B cell (primary cell): ENCODE measurements at regions not wholly inside any gene's neighbourhood (a gene's known extent, or its start where the extent isn't known, plus 50 kb on each side); places are given as distances from the start of the nearest gene placed in this dataset.
A peak's percentile ranks its signal among the peaks of the same experiment; 100 is the strongest.

Source experiments
- ATAC-seq: fragments of 200-7000 bp; cut with Tn5 transposase; one replicate; pipeline ENCODE4 v1.10.0; 2021; ENCODE audit warnings: low read depth, mild to moderate bottlenecking, moderate number of reproducible peaks, moderate library complexity
- CTCF ChIA-PET: fragments of 350-600 bp; sonication (Branson Sonifier 250); formaldehyde crosslinking; loops from one replicate; lab custom pipeline; 2021; ENCODE audit warnings: antibody characterized with exemption, inconsistent platforms; lab: Charles Lee
- POLR2A ChIA-PET: fragments of 350-600 bp; sonication (Branson Sonifier 250); formaldehyde crosslinking; loops from one replicate; lab custom pipeline; 2021; ENCODE audit warnings: antibody characterized with exemption; lab: Charles Lee
- DNase-seq: peaks from one replicate; pipeline ENCODE4 v3.0.0; 2013
- H2AFZ ChIP-seq: 2 replicates; pipeline ENCODE4 v1.6.1; 2012; ENCODE audit warnings: mild to moderate bottlenecking, low read depth, low read length; ENCODE audit not compliant: insufficient read depth, poor library complexity, severe bottlenecking
- H3K27ac ChIP-seq, 2 donors: 1 replicate in 1 of 2; 2 replicates in 1 of 2; pipeline ENCODE4 v1.5.1; 2012 to 2013; ENCODE audit warnings: low read length in 2 of 2, mild to moderate bottlenecking in 2 of 2, moderate library complexity in 1 of 2
- H3K27me3 ChIP-seq, 4 experiments: fragments of 200-600 bp in 1 of 4; sonication (generic) in 1 of 4; replicated peaks in 1 of 4; 1 replicate in 2 of 4; 2 replicates in 2 of 4; pipeline versions ENCODE4 v1.6.1 to v1.7.0; 2013 to 2016; ENCODE audit warnings: low read length in 3 of 4, mild to moderate bottlenecking in 2 of 4, mixed read lengths in 1 of 4, moderate library complexity in 1 of 4; ENCODE audit not compliant: insufficient read depth in 4 of 4, control insufficient read depth in 3 of 4; ENCODE audit errors: control extremely low read depth in 1 of 4
- H3K36me3 ChIP-seq, 2 experiments: replicated peaks in 1 of 2; 1 replicate in 1 of 2; 2 replicates in 1 of 2; pipeline versions ENCODE4 v1.6.1 to v1.7.1; 2013; ENCODE audit warnings: low read length in 1 of 2; ENCODE audit not compliant: insufficient read depth in 2 of 2, control insufficient read depth in 1 of 2; ENCODE audit errors: control extremely low read depth in 1 of 2, extremely low read depth in 1 of 2
- H3K4me1 ChIP-seq, 2 donors: fragments of 200-600 bp in 1 of 2; sonication (generic) in 1 of 2; 1 replicate in 1 of 2; 2 replicates in 1 of 2; pipeline versions ENCODE4 v1.5.1 to v1.6.1; 2013 to 2017; ENCODE audit warnings: low read length in 2 of 2; ENCODE audit not compliant: control insufficient read depth in 2 of 2, insufficient read depth in 2 of 2
- H3K4me2 ChIP-seq: replicated peaks from 2 replicates; pipeline ENCODE3; 2012; ENCODE audit warnings: mild to moderate bottlenecking, low read depth, low read length; ENCODE audit not compliant: poor library complexity, severe bottlenecking
- H3K4me3 ChIP-seq, 5 experiments: fragments of 200-600 bp in 1 of 5; sonication (generic) in 1 of 5; 1 replicate in 3 of 5; 2 replicates in 2 of 5; pipeline versions ENCODE4 v1.5.1 to v1.7.0; 2011 to 2016; ENCODE audit warnings: low read length in 4 of 5, mild to moderate bottlenecking in 4 of 5, low read depth in 2 of 5, control low read depth in 1 of 5, moderate library complexity in 1 of 5; ENCODE audit not compliant: insufficient read depth in 1 of 5; ENCODE audit errors: control extremely low read depth in 1 of 5, extremely low read depth in 1 of 5
- H3K79me2 ChIP-seq: fragments of 200-600 bp; sonication (generic); one replicate; pipeline ENCODE4 v1.6.0; 2016; ENCODE audit warnings: low read length; ENCODE audit not compliant: control insufficient read depth, insufficient read depth
- H3K9ac ChIP-seq: fragments of 200-600 bp; sonication (generic); 2 replicates; pipeline ENCODE4 v1.6.1; 2017; ENCODE audit warnings: mild to moderate bottlenecking, low read length, moderate library complexity
- H3K9me3 ChIP-seq, 3 donors: one replicate each; pipeline versions ENCODE4 v1.6.1 to v1.7.1; 2013; ENCODE audit warnings: low read length in 2 of 3; ENCODE audit not compliant: control insufficient read depth in 2 of 3, insufficient read depth in 1 of 3; ENCODE audit errors: control extremely low read depth in 1 of 3
- H4K20me1 ChIP-seq: 2 replicates; pipeline ENCODE4 v1.6.0; 2012; ENCODE audit warnings: mild to moderate bottlenecking, low read length; ENCODE audit not compliant: insufficient read depth, control insufficient read depth, poor library complexity, severe bottlenecking
- H3K27ac Mint-ChIP-seq: one replicate; pipeline ENCODE4 v1.8.0; 2021; ENCODE audit warnings: mixed read lengths
- H3K27me3 Mint-ChIP-seq: one replicate; pipeline ENCODE4 v1.8.0; 2021; ENCODE audit warnings: mixed read lengths
- H3K4me1 Mint-ChIP-seq: one replicate; pipeline ENCODE4 v1.8.0; 2021; ENCODE audit warnings: mixed read lengths
- H3K4me3 Mint-ChIP-seq: one replicate; pipeline ENCODE4 v1.8.0; 2021; ENCODE audit warnings: mixed read lengths
- H3K9me3 Mint-ChIP-seq: one replicate; pipeline ENCODE4 v1.8.0; 2022; ENCODE audit warnings: mixed read lengths; ENCODE audit not compliant: insufficient read depth
- CTCF ChIP-seq: fragments of 200-600 bp; IDR thresholded peaks from one replicate; pipeline ENCODE4 v1.8.0; 2022; ENCODE audit warnings: antibody characterized with exemption, mild to moderate bottlenecking
- EZH2 ChIP-seq: IDR thresholded peaks from 2 replicates; pipeline ENCODE4 v1.6.1; 2012; ENCODE audit warnings: borderline replicate concordance, low read depth, mild to moderate bottlenecking, moderate library complexity, low read length; ENCODE audit not compliant: insufficient read depth, poor library complexity, severe bottlenecking
- WGBS: methylation state at CpG from one replicate; pipeline ENCODE4 v1.1.5; 2013; ENCODE audit warnings: missing lambda C conversion rate; ENCODE audit not compliant: insufficient coverage; 5-methylcytosine and 5-hydroxymethylcytosine counted together
- intact Hi-C: fragments of 100-400 bp; cut with micrococcal nuclease; formaldehyde crosslinking; loops from one replicate; pipeline ENCODE4 v1.10.0; 2022

GRCh38 chr5:154646745-154647113 is 108.4 kb upstream of the LARP1 start:
- peaks cover 15% of the 10 kb centered on the region for H3K4me1 Mint-ChIP-seq
- no peaks in the 10 kb centered on the region for H3K36me3 ChIP-seq
- no peaks in the 10 kb centered on the region for H3K79me2 ChIP-seq
- H3K4me2 ChIP-seq = peak overlapping the region; percentile 97
- peak overlapping the region; percentile 93 for H2AFZ ChIP-seq
- H3K4me3 Mint-ChIP-seq = peak overlapping the region; percentile 93
- CTCF ChIA-PET = interaction anchor here (1.1 to 7.8 kb wide), 5 partner anchors 165 to 574 kb away, joined by 3 to 84 read pairs (median 3); no protein-coding TSS in a partner anchor
- POLR2A ChIA-PET = interaction anchor here (0.7 kb wide), 1 partner anchor 547 kb away, joined by 7 read pairs; no protein-coding TSS in a partner anchor
- peaks cover 0 to 16% (median 2%) of the 10 kb centered on the region in 4 experiments for H3K27me3 ChIP-seq
- H3K4me3 ChIP-seq = peak overlapping the region in 4 of 5 experiments; percentile 37 to 74 (median 57)
- intact Hi-C loops = no loop called here
- ATAC-seq (no peak), DNase-seq (no peak)
- 16% methylated on average over 20 of the region's 24 CpGs for WGBS
- TF ChIP-seq CTCF = no peak
- TF ChIP-seq EZH2 = no peak
- H3K27ac ChIP-seq = no peak overlapping the region
- H3K9me3 ChIP-seq = peaks cover 0 to 4% (median 0%) of the 10 kb centered on the region in 3 donors
- no peaks in the 10 kb centered on the region for H3K9me3 Mint-ChIP-seq
- peaks cover 14 to 15% of the 10 kb centered on the region in 2 donors for H3K4me1 ChIP-seq
- peak overlapping the region; percentile 70 for H3K9ac ChIP-seq
- no peaks in the 10 kb centered on the region for H4K20me1 ChIP-seq
- no peak overlapping the region for H3K27ac Mint-ChIP-seq
- H3K27me3 Mint-ChIP-seq = peaks cover 23% of the 10 kb centered on the region

- Mint-ChIP-seq H3K27ac (no peak overlapping the region), H3K4me3 (peak overlapping the region; percentile 15), H3K9me3 (no peaks in the 10 kb centered on the region), H3K27me3 (peaks cover 28% of the 10 kb centered on the region), H3K4me1 (peaks cover 15% of the 10 kb centered on the region)
- Histone ChIP-seq H3K27me3 (peaks cover 0 to 16% (median 2%) of the 10 kb centered on the region in 4 experiments), H2AFZ (no peak overlapping the region), H4K20me1 (no peaks in the 10 kb centered on the region), H3K4me3 (no peak overlapping the region), H3K27ac (no peak overlapping the region), H3K79me2 (no peaks in the 10 kb centered on the region), H3K9ac (no peak overlapping the region), H3K9me3 (peaks cover 0 to 4% (median 0%) of the 10 kb centered on the region in 3 donors), H3K36me3 (no peaks in the 10 kb centered on the region), H3K4me2 (no peak overlapping the region), H3K4me1 (peaks cover 14 to 15% of the 10 kb centered on the region in 2 donors)
- WGBS = 83% methylated on average over 4 of the region's 5 CpGs
- ChIA-PET POLR2A (no interaction called here), CTCF (interaction anchor here (0.7 kb wide), 1 partner anchor 122 kb away, joined by 3 read pairs; no protein-coding TSS in a partner anchor)
- no peak for TF ChIP-seq CTCF
- no peak for TF ChIP-seq EZH2
- ATAC-seq (no peak), DNase-seq (no peak)
- intact Hi-C loops = no loop called here
These were observed 110.3 kb upstream of the LARP1 start for GRCh38 chr5:154644745-154645411.
